ENCODE measurements at regions not wholly inside any gene's neighbourhood (a gene's known extent, or its start where the extent isn't known, plus 50 kb on each side); places are given as distances from the start of the nearest gene placed in this dataset.

- H3K4me1 ChIP-seq (ENCODE audit: control insufficient read depth in 1 of 2, insufficient read depth in 2 of 2, low read length in 2 of 2): no peaks in the 10 kb centered on the region
- POLR2A ChIA-PET: no interaction called here
- no peaks in the 10 kb centered on the region for H3K9me2 ChIP-seq (ENCODE audit: insufficient read depth)
- no peaks in the 10 kb centered on the region for H3K79me2 ChIP-seq (ENCODE audit: insufficient read depth, low read length)
- H2AFZ ChIP-seq (ENCODE audit: low read depth, low read length, poor library complexity, severe bottlenecking): no peak overlapping the region
- ATAC-seq (no peak), DNase-seq (ENCODE audit: low read depth, low spot score) (no peak)
- no peak overlapping the region for H3K27ac ChIP-seq (ENCODE audit: low read depth, low read length)
- intact Hi-C loops (cut with micrococcal nuclease): loop anchor here (5.0 kb wide), 1 partner anchor 52 kb away; no protein-coding TSS in a partner anchor
- no peaks in the 10 kb centered on the region for H3K9me3 ChIP-seq (ENCODE audit: control insufficient read depth in 1 of 2, insufficient read depth in 1 of 2, low read depth in 1 of 2, low read length in 2 of 2)
- no peak overlapping the region for H3K4me2 ChIP-seq (ENCODE audit: low read length)
- H3K4me3 ChIP-seq (replicated peaks in 1 of 2; ENCODE audit: low read depth in 1 of 2, low read length in 2 of 2): no peak overlapping the region
- TF ChIP-seq CEBPB (IDR thresholded peaks at IDR 0.05; ENCODE audit: low read depth): no peak
- TF ChIP-seq SIN3A (IDR thresholded peaks at IDR 0.05; ENCODE audit: low read depth): no peak
- TF ChIP-seq EGR1 (IDR thresholded peaks at IDR 0.05; ENCODE audit: low read depth): no peak
- TF ChIP-seq REST (IDR thresholded peaks at IDR 0.05; ENCODE audit: low read depth): no peak
- TF ChIP-seq POLR2A (IDR thresholded peaks at IDR 0.05; ENCODE audit: borderline replicate concordance, extremely low read depth, insufficient read depth, insufficient read length): no peak
- no peak for TF ChIP-seq ATF3 (IDR thresholded peaks at IDR 0.05)
- TF ChIP-seq ZBTB33 (IDR thresholded peaks at IDR 0.05; ENCODE audit: extremely low read depth, insufficient replicate concordance, low read length): no peak
- no peak for TF ChIP-seq SP1 (IDR thresholded peaks at IDR 0.05; ENCODE audit: low read depth)
- TF ChIP-seq ELF1 (IDR thresholded peaks at IDR 0.05; ENCODE audit: borderline replicate concordance, low read depth): no peak
- no peak for TF ChIP-seq ZNF274 (IDR thresholded peaks at IDR 0.05; ENCODE audit: low read depth, low read length)
- TF ChIP-seq MAX (IDR thresholded peaks at IDR 0.05): no peak
- TF ChIP-seq CTCF (IDR thresholded peaks at IDR 0.05 in 2 of 3, conservative IDR thresholded peaks at IDR 0.05 in 1 of 3; ENCODE audit: borderline replicate concordance in 1 of 3, insufficient read depth in 1 of 3, low read depth in 2 of 3, low read length in 2 of 3): no peak
- no peak for TF ChIP-seq RAD21 (IDR thresholded peaks at IDR 0.05; ENCODE audit: low read depth)
- H3K27me3 ChIP-seq (ENCODE audit: insufficient read depth, low read length): no peaks in the 10 kb centered on the region
- RAD21 ChIA-PET (ENCODE audit: low non-redundant PET in 1 of 2, low total read pairs in 2 of 2, uncharacterized antibody in 2 of 2, unreplicated experiment in 2 of 2): no interaction called here
- CTCF ChIA-PET: no interaction called here
- H4K20me1 ChIP-seq (ENCODE audit: insufficient read depth): no peaks in the 10 kb centered on the region
- no peaks in the 10 kb centered on the region for H3K36me3 ChIP-seq (ENCODE audit: control insufficient read depth in 1 of 2, insufficient read depth in 2 of 2, low read length in 2 of 2)
- BruUV-seq (replicated peaks): no TSS peak
- no peak overlapping the region for H3K9ac ChIP-seq (ENCODE audit: low read length)
These were observed 77.1 kb upstream of the CTAGE1 start for GRCh38 chr18:22494771-22495170.

Measured in HCT116 (cell line).